ENCODE measurements at regions not wholly inside any gene's neighbourhood (a gene's known extent, or its start where the extent isn't known, plus 50 kb on each side); places are given as distances from the start of the nearest gene placed in this dataset.

DNA sequence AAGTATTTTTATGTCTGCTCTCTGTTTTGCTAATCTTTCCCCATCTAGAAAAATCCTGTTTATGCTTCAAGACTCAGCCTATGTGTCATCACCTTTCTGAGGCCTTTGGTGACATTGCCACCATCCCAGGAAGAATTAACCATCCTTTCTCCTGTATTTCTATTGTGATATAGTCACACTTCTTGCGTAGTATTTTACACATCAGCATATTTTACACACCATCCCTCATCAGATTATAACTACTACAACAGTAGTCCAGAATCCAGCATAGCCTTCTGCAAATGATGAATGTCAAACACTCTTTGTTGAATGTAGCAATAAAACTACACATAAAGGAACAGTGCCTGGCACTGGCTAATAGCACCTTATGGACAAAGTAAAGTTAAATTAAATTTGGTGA is 275.3 kb upstream of the C1orf87 start:
- Mint-ChIP-seq H3K36me3 (ENCODE audit: insufficient read depth in 1 of 3, low read depth in 3 of 3) (no peaks in the 10 kb centered on the region), H3K27ac (no peak overlapping the region), H3K4me1 (no peaks in the 10 kb centered on the region), H3K4me3 (no peak overlapping the region), H3K9me3 (no peaks in the 10 kb centered on the region), H3K27me3 (ENCODE audit: low read depth) (no peaks in the 10 kb centered on the region)
- H4K20me1 ChIP-seq (ENCODE audit: control insufficient read depth, insufficient read depth, insufficient read length): no peaks in the 10 kb centered on the region
- H3K9me3 ChIP-seq (ENCODE audit: control insufficient read depth, low read depth, low read length): no peaks in the 10 kb centered on the region
- H3K18ac ChIP-seq (ENCODE audit: insufficient read length, low read depth, low read length): no peak overlapping the region
- no peak overlapping the region for H2AK5ac ChIP-seq (ENCODE audit: insufficient read length, low read length)
- WGBS (ENCODE audit: extremely low coverage, insufficient read length, low lambda C conversion rate): no CpG with 5 or more reads among the region's 1 CpG
- H3K56ac ChIP-seq (ENCODE audit: insufficient read length, low read depth, low read length): no peak overlapping the region
- no peak overlapping the region for H4K8ac ChIP-seq (replicated peaks; ENCODE audit: insufficient read length, low read depth, low read length)
- H4K5ac ChIP-seq (ENCODE audit: insufficient read length, low read depth, low read length): no peak overlapping the region
- H3K23ac ChIP-seq (ENCODE audit: insufficient read length, low read depth, low read length): no peak overlapping the region
- no peak overlapping the region for H3K4ac ChIP-seq (ENCODE audit: low read depth, low read length)
- no peak overlapping the region for H2BK15ac ChIP-seq (ENCODE audit: low read depth, low read length)
- TF ChIP-seq, protein P1, sequence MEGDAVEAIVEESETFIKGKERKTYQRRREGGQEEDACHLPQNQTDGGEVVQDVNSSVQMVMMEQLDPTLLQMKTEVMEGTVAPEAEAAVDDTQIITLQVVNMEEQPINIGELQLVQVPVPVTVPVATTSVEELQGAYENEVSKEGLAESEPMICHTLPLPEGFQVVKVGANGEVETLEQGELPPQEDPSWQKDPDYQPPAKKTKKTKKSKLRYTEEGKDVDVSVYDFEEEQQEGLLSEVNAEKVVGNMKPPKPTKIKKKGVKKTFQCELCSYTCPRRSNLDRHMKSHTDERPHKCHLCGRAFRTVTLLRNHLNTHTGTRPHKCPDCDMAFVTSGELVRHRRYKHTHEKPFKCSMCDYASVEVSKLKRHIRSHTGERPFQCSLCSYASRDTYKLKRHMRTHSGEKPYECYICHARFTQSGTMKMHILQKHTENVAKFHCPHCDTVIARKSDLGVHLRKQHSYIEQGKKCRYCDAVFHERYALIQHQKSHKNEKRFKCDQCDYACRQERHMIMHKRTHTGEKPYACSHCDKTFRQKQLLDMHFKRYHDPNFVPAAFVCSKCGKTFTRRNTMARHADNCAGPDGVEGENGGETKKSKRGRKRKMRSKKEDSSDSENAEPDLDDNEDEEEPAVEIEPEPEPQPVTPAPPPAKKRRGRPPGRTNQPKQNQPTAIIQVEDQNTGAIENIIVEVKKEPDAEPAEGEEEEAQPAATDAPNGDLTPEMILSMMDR (conservative IDR thresholded peaks at IDR 0.05): no peak
- H3K4me1 ChIP-seq (ENCODE audit: insufficient read depth, low read length): no peaks in the 10 kb centered on the region
- H4K91ac ChIP-seq (ENCODE audit: insufficient read length, low read depth, low read length): no peak overlapping the region
- H2BK120ac ChIP-seq (ENCODE audit: low read depth, low read length, poor library complexity, severe bottlenecking): no peak overlapping the region
- no peaks in the 10 kb centered on the region for H3K79me1 ChIP-seq (ENCODE audit: insufficient read depth, low read depth, low read length, poor library complexity, severe bottlenecking)
- H3K9ac ChIP-seq (ENCODE audit: extremely low read depth, insufficient read length, low read length): no peak overlapping the region
- no peaks in the 10 kb centered on the region for H3K27me3 ChIP-seq (ENCODE audit: insufficient read depth, low read length)
- DNase-seq: no peak
- no peak overlapping the region for H3K14ac ChIP-seq (ENCODE audit: insufficient read depth, low read length)
- H2BK20ac ChIP-seq (ENCODE audit: low read depth, low read length, poor library complexity, severe bottlenecking): no peak overlapping the region
- H3K27ac ChIP-seq (ENCODE audit: insufficient read length, low read depth, low read length): no peak overlapping the region
- H3K4me2 ChIP-seq (ENCODE audit: insufficient read depth, insufficient read length, low read length): no peak overlapping the region
- H3K23me2 ChIP-seq (ENCODE audit: insufficient read length, low read depth, low read length, poor library complexity, severe bottlenecking): no peaks in the 10 kb centered on the region
- no peak overlapping the region for H2AFZ ChIP-seq (ENCODE audit: low read length)
- no peak overlapping the region for H2BK12ac ChIP-seq (ENCODE audit: insufficient read length, low read depth, low read length)
- no peak overlapping the region for H2BK5ac ChIP-seq (ENCODE audit: insufficient read length, low read length)
- no peaks in the 10 kb centered on the region for H3K79me2 ChIP-seq (ENCODE audit: insufficient read depth, low read length)
- no peak overlapping the region for H3T11ph ChIP-seq (ENCODE audit: low read length)
